ENCODE measurements at regions not wholly inside any gene's neighbourhood (a gene's known extent, or its start where the extent isn't known, plus 50 kb on each side); places are given as distances from the start of the nearest gene placed in this dataset.

- no peak for TF ChIP-seq CSDC2 (CRISPR knock-in tag; IDR thresholded peaks at IDR 0.05)
- TF ChIP-seq TSHZ2 (CRISPR knock-in tag; IDR thresholded peaks at IDR 0.05), result peak; percentile 82; the same call in 1 of the 2 replicates
Observed at GRCh38 chr3:21256932-21257331, 494.1 kb downstream of the ZNF385D start.

Measured in SK-N-SH treated with all-trans-retinoic acid at 6 μM for 48 hours (cell line).